Activated CD8-positive, alpha-beta memory T cell treated with anti-CD3 and anti-CD28 coated beads for 36 hours (primary cell): ENCODE measurements at regions not wholly inside any gene's neighbourhood (a gene's known extent, or its start where the extent isn't known, plus 50 kb on each side); places are given as distances from the start of the nearest gene placed in this dataset.

ENCODE experiments used
- CTCF ChIA-PET: fragments of 350-600 bp; sonication (Branson Sonifier 250); formaldehyde crosslinking; loops from one replicate; lab custom pipeline; 2021; ENCODE audit warnings: antibody characterized with exemption; lab: Charles Lee
- POLR2A ChIA-PET: fragments of 350-600 bp; sonication (Branson Sonifier 250); formaldehyde crosslinking; loops from one replicate; lab custom pipeline; 2021; ENCODE audit warnings: antibody characterized with exemption; lab: Charles Lee

GRCh38 chr21:20661745-20662422 lies 336.3 kb upstream of the NCAM2 start:
- CTCF ChIA-PET, result no interaction called here
- POLR2A ChIA-PET, result no interaction called here

GRCh38 chr21:20662514-20662913 lies 335.7 kb upstream of the NCAM2 start:
- POLR2A ChIA-PET, result no interaction called here

GRCh38 chr21:20667931-20668330 lies 330.3 kb upstream of the NCAM2 start:
- POLR2A ChIA-PET, result no interaction called here
- CTCF ChIA-PET, result no interaction called here

More at GRCh38 chr21:20662514-20662913, 335.7 kb upstream of the NCAM2 start:
- CTCF ChIA-PET, result no interaction called here

- ChIA-PET CTCF (no interaction called here), POLR2A (no interaction called here)
Observed at GRCh38 chr21:20685475-20685874, 312.7 kb upstream of the NCAM2 start.

DNA sequence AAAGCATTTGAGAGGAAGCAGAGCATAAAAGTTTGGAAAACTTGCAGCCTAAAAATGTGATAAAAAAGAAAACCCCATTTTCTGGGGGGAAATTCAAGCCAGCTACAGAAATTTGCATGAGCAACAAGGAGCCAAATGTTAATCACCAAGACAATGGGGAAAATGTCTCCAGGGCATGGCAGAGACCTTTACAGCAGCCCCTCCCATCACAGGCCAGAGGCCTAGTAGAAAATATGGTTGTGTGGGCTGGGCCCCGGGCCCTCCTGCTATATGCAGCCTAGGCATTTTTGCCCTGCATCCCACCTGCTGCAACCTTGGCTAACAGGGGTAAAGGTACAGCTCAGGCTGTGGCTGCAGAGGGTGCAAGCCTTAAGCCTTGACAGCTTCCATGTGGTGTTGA lies 299.6 kb upstream of the NCAM2 start:
- POLR2A ChIA-PET, result no interaction called here
- CTCF ChIA-PET, result no interaction called here

DNA sequence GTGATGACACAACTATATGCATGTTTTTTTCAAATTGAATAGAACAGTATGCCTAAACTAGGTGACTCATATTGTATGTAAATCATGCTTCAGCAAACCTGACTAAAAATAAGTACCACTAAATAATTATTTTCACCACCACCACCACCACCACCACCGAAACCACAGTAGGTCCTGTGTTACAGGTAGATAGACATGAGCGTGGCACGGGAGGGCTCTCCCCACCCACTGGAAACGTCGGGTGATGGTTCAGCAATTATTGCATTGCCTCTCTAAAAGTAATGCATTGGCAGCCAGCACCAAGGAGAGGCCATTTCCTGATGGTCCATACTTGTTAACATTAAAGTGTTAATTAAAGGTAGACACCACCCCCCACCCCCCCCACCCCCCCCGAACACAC lies 297.0 kb upstream of the NCAM2 start:
- ChIA-PET POLR2A (no interaction called here), CTCF (no interaction called here)

- CTCF ChIA-PET, result no interaction called here
- POLR2A ChIA-PET, result no interaction called here
Observed at GRCh38 chr21:20703112-20703767, 295.0 kb upstream of the NCAM2 start.

DNA sequence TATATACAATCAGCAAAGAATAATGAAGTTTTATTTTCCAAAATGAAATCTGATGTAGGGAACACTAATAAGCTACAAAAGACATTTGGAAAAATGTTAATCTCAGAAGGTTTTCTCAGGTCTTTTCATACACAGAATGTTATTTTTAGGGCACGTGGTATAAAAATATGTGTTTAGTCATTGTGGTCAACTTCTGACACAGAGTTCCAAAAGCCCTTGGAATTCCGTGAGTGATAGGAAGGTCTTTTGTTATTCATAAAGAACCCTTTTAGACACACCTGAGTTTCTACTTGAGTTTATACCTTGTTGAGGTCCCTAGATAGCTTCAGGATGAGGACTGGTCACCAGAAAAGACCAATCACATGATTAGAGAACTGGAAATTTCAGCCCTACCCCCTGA lies 277.6 kb upstream of the NCAM2 start:
- CTCF ChIA-PET, result no interaction called here
- POLR2A ChIA-PET, result no interaction called here

GRCh38 chr21:20721151-20721550 lies 277.1 kb upstream of the NCAM2 start:
- POLR2A ChIA-PET, result no interaction called here
- CTCF ChIA-PET, result no interaction called here

- CTCF ChIA-PET, result no interaction called here
Observed at GRCh38 chr21:20728691-20729090, 269.5 kb upstream of the NCAM2 start.

GRCh38 chr21:20729376-20729775 lies 268.8 kb upstream of the NCAM2 start:
- POLR2A ChIA-PET, result no interaction called here
- CTCF ChIA-PET, result no interaction called here

More at GRCh38 chr21:20728691-20729090, 269.5 kb upstream of the NCAM2 start:
- POLR2A ChIA-PET, result no interaction called here

GRCh38 chr21:20730441-20730840 lies 267.8 kb upstream of the NCAM2 start:
- CTCF ChIA-PET, result no interaction called here
- POLR2A ChIA-PET, result no interaction called here

- ChIA-PET POLR2A (no interaction called here), CTCF (no interaction called here)
Observed at GRCh38 chr21:20735257-20735656, 263.0 kb upstream of the NCAM2 start.

DNA sequence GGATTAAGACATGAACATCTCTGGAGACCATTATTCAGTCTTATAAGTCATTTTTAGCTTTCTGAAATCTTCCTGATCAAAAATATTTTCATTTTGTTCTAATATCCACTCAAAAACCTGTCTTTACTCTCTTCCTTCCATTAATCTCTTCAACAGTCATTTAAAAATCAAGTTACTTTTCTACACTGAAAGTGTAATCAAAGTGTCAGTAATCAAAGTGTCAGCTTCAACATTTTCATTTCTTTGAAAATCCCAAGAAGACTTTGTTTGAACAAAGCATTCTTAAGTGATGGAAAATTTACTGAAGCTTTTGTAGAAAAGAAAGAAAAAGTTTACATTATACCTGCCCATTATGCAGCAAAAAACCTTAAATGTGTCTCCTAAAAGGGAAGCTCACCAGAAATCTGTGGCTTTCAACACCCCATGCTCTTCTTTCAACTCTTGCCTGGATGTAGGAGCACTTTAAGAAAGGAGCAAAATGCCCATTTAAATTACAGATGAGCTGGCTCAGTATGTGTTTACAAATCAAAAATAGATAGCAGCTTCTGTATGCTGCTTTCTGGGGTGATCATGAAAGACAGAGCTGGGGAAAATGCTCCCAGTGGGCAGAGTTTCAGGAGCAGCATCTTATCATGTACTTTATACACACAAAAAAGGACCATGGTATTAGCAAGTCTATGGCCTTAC lies 260.8 kb upstream of the NCAM2 start:
- ChIA-PET POLR2A (no interaction called here), CTCF (no interaction called here)

GRCh38 chr21:20739421-20739820 lies 258.8 kb upstream of the NCAM2 start:
- ChIA-PET POLR2A (no interaction called here), CTCF (no interaction called here)

GRCh38 chr21:20741445-20741844 lies 256.8 kb upstream of the NCAM2 start:
- ChIA-PET CTCF (no interaction called here), POLR2A (no interaction called here)

- ChIA-PET CTCF (no interaction called here), POLR2A (no interaction called here)
Observed at GRCh38 chr21:20760221-20760620, 238.0 kb upstream of the NCAM2 start.

DNA sequence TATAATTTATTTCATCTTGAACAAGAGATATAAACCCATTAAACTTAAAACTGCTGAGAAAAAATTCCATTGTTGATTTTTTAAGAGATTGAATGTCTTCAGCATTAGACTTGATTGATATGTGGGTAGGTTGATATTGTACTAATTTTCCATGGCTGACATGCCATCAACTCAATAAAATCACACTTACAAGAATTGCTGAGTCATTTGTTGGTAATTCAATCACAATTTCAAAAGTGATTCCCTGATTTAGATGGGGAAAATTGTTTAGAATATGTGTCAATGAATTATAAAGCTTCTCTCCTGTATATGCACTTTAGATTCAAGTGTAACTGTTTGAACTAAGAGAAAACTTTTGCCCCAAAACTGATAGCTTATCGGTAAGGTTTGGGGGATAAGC lies 223.5 kb upstream of the NCAM2 start:
- ChIA-PET CTCF (no interaction called here), POLR2A (no interaction called here)

DNA sequence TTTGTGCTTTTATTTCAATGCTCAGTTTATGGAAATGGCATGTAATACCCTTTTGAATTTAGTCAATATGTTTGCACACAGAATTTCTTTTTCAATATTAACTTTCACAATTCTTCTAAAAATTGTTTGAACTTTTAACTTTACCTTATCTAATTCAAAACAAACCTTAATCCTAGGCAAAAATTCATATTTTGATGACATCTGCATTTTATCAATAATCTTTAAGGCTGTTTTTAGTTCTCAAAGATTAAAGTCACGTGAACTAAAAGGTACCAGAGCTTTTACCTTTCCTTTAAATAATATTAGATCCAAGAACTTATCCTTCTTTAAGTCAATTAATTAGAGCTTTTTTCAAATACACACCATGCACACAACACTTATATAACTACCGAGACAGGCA lies 218.9 kb upstream of the NCAM2 start:
- POLR2A ChIA-PET, result no interaction called here

GRCh38 chr21:20783611-20784010 lies 214.6 kb upstream of the NCAM2 start:
- CTCF ChIA-PET, result no interaction called here

More for the DNA sequence above, 218.9 kb upstream of the NCAM2 start:
- CTCF ChIA-PET, result no interaction called here

More at GRCh38 chr21:20783611-20784010, 214.6 kb upstream of the NCAM2 start:
- POLR2A ChIA-PET, result no interaction called here
